Neural crest cell (in vitro differentiated cells): ENCODE measurements at regions not wholly inside any gene's neighbourhood (a gene's known extent, or its start where the extent isn't known, plus 50 kb on each side); places are given as distances from the start of the nearest gene placed in this dataset.

Experiments
- DNase-seq: peaks from one replicate; pipeline ENCODE4 v3.0.0; 2021; ENCODE audit warnings: low read depth, mixed read lengths, low spot score
- H3K27ac Mint-ChIP-seq: one replicate; pipeline ENCODE4 v1.8.0; 2021; ENCODE audit warnings: mild to moderate bottlenecking, mixed read lengths; ENCODE audit not compliant: unreplicated experiment
- H3K27me3 Mint-ChIP-seq: 2 replicates; pipeline ENCODE4 v1.8.0; 2021; ENCODE audit warnings: low read depth, mild to moderate bottlenecking, mixed read lengths
- H3K36me3 Mint-ChIP-seq: 2 replicates; pipeline ENCODE4 v1.8.0; 2021; ENCODE audit warnings: low read depth, mild to moderate bottlenecking, mixed read lengths
- H3K4me1 Mint-ChIP-seq: 2 replicates; pipeline ENCODE4 v1.8.0; 2021; ENCODE audit warnings: mixed read lengths
- H3K4me3 Mint-ChIP-seq: one replicate; pipeline ENCODE4 v1.8.0; 2021; ENCODE audit warnings: mild to moderate bottlenecking, mixed read lengths
- H3K9me3 Mint-ChIP-seq: 2 replicates; pipeline ENCODE4 v1.8.0; 2021; ENCODE audit warnings: mixed read lengths
- CTCF ChIP-seq: fragments of 200-600 bp; sonication (generic); conservative IDR thresholded peaks from 2 replicates; pipeline ENCODE4 v1.5.0; 2021; ENCODE audit warnings: antibody characterized with exemption, mild to moderate bottlenecking

GRCh38 chr6:150299873-150300485, 68.8 kb upstream of the IYD start:
- no peak for TF ChIP-seq CTCF
- no peak for DNase-seq
- Mint-ChIP-seq H3K27ac (peak overlapping the region; percentile 64), H3K4me1 (peaks cover 21% of the 10 kb centered on the region), H3K9me3 (peaks cover 8% of the 10 kb centered on the region), H3K36me3 (peaks cover 7% of the 10 kb centered on the region), H3K27me3 (no peaks in the 10 kb centered on the region), H3K4me3 (no peak overlapping the region)

DNA sequence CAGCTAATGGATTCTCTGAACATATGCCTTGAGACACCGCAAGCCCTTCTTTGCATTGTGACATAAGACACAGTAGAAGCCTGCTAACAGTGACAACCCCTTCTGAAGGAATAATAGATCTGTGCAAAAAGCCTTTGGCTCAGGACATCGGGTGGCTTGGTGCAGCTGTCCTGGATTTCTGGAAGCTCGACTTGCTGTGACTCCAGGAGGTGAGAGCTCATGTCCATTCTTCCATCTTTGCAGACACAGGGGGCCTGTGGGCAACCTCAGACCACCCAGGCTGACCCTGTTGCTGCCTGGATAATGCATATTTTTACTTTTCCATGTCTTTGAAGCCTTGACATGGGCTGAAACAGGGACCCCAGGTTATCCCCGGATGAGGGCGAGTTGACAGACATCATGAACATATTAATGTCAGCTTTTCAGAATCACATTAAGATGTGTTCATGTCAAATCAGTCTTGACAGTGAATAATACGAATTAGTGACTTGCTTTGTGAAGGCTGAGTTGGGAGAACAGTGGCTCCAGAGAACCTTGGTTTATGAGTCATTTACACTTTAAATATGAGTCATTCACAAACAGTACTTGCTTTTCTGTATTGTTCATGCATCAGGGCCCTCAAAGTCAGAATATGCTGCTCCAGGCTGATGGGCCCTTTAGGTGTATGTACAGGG, 66.8 kb upstream of the IYD start:
- TF ChIP-seq CTCF: no peak
- peaks cover 8% of the 10 kb centered on the region for H3K9me3 Mint-ChIP-seq
- DNase-seq: no peak

GRCh38 chr6:150302520-150303176, 66.2 kb upstream of the IYD start:
- H3K27me3 Mint-ChIP-seq: no peaks in the 10 kb centered on the region
- no peak for TF ChIP-seq CTCF
- H3K9me3 Mint-ChIP-seq: peaks cover 5% of the 10 kb centered on the region
- peaks cover 21% of the 10 kb centered on the region for H3K4me1 Mint-ChIP-seq
- H3K36me3 Mint-ChIP-seq: peaks cover 6% of the 10 kb centered on the region
- DNase-seq: no peak
- H3K27ac Mint-ChIP-seq: no peak overlapping the region
- H3K4me3 Mint-ChIP-seq: no peak overlapping the region

More for the DNA sequence above, 66.8 kb upstream of the IYD start:
- Mint-ChIP-seq H3K27ac (no peak overlapping the region), H3K4me1 (peaks cover 21% of the 10 kb centered on the region), H3K27me3 (no peaks in the 10 kb centered on the region), H3K4me3 (no peak overlapping the region), H3K36me3 (peaks cover 7% of the 10 kb centered on the region)

- H3K36me3 Mint-ChIP-seq: no peaks in the 10 kb centered on the region
- peaks cover 21% of the 10 kb centered on the region for H3K4me1 Mint-ChIP-seq
- TF ChIP-seq CTCF: no peak
- no peak overlapping the region for H3K27ac Mint-ChIP-seq
- H3K4me3 Mint-ChIP-seq: no peak overlapping the region
- DNase-seq: no peak
- H3K27me3 Mint-ChIP-seq: no peaks in the 10 kb centered on the region
- H3K9me3 Mint-ChIP-seq: no peaks in the 10 kb centered on the region
Measured at GRCh38 chr6:150303256-150303655, 65.6 kb upstream of the IYD start.

GRCh38 chr6:150304429-150304828, 64.4 kb upstream of the IYD start:
- Mint-ChIP-seq H3K36me3 (no peaks in the 10 kb centered on the region), H3K4me3 (no peak overlapping the region)

More at GRCh38 chr6:150304429-150304828, 64.4 kb upstream of the IYD start:
- Mint-ChIP-seq H3K9me3 (no peaks in the 10 kb centered on the region), H3K27me3 (peaks cover 3% of the 10 kb centered on the region), H3K4me1 (peaks cover 21% of the 10 kb centered on the region), H3K27ac (no peak overlapping the region)
- no peak for DNase-seq
- no peak for TF ChIP-seq CTCF
